ENCODE measurements at regions not wholly inside any gene's neighbourhood (a gene's known extent, or its start where the extent isn't known, plus 50 kb on each side); places are given as distances from the start of the nearest gene placed in this dataset.

DNA sequence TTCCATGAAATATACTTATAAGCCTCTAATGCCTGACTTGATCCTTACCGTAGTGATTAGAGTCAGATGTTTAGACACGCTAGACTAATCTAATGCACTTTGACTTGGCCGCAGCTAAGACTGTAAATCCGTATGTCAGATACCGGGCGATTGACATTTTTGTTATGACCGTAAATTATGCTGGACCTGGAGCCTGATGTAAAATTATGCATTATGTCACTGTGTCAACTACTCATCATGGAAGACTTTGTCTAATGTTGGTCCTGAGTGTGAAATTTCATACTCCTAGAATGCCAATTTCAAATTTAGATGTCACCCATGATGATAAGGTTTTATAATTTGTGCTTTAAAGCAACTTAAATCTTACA lies 123.6 kb upstream of the LIMCH1 start:
- Histone ChIP-seq H2AFZ (ENCODE audit: insufficient read depth, low read depth, low read length, poor library complexity, severe bottlenecking) (no peak overlapping the region), H3K4me1 (ENCODE audit: control insufficient read depth in 2 of 2, insufficient read depth in 2 of 2, low read length in 2 of 2) (no peaks in the 10 kb centered on the region), H3K4me2 (replicated peaks; ENCODE audit: low read depth, low read length, poor library complexity, severe bottlenecking) (no peak overlapping the region), H3K36me3 (replicated peaks in 1 of 2; ENCODE audit: control extremely low read depth in 1 of 2, control insufficient read depth in 1 of 2, extremely low read depth in 1 of 2, insufficient read depth in 2 of 2, low read length in 1 of 2) (no peaks in the 10 kb centered on the region), H3K9ac (ENCODE audit: low read length) (no peak overlapping the region), H3K79me2 (ENCODE audit: control insufficient read depth, insufficient read depth, low read length) (no peaks in the 10 kb centered on the region), H4K20me1 (ENCODE audit: control insufficient read depth, insufficient read depth, low read length, poor library complexity, severe bottlenecking) (no peaks in the 10 kb centered on the region), H3K4me3 (ENCODE audit: control extremely low read depth in 1 of 5, extremely low read depth in 1 of 5, insufficient read depth in 1 of 5, low read depth in 2 of 5, low read length in 4 of 5) (no peak overlapping the region), H3K27me3 (replicated peaks in 1 of 4; ENCODE audit: control extremely low read depth in 1 of 4, control insufficient read depth in 3 of 4, insufficient read depth in 4 of 4, low read length in 3 of 4) (no peaks in the 10 kb centered on the region), H3K9me3 (ENCODE audit: control extremely low read depth in 1 of 3, control insufficient read depth in 2 of 3, insufficient read depth in 1 of 3, low read length in 2 of 3) (no peaks in the 10 kb centered on the region), H3K27ac (ENCODE audit: low read length in 2 of 2) (no peak overlapping the region)
- ATAC-seq (ENCODE audit: low read depth) (no peak), DNase-seq (no peak)
- ChIA-PET CTCF (no interaction called here), POLR2A (no interaction called here)
- no peaks in the 10 kb centered on the region for H3K4me1 Mint-ChIP-seq
- peaks cover 20% of the 10 kb centered on the region for H3K27me3 Mint-ChIP-seq
- 100% methylated on average over 1 of the region's 7 CpGs for WGBS (ENCODE audit: insufficient coverage)
- intact Hi-C loops (cut with micrococcal nuclease), result no loop called here
- H3K4me3 Mint-ChIP-seq, result no peak overlapping the region
- TF ChIP-seq, protein P1, sequence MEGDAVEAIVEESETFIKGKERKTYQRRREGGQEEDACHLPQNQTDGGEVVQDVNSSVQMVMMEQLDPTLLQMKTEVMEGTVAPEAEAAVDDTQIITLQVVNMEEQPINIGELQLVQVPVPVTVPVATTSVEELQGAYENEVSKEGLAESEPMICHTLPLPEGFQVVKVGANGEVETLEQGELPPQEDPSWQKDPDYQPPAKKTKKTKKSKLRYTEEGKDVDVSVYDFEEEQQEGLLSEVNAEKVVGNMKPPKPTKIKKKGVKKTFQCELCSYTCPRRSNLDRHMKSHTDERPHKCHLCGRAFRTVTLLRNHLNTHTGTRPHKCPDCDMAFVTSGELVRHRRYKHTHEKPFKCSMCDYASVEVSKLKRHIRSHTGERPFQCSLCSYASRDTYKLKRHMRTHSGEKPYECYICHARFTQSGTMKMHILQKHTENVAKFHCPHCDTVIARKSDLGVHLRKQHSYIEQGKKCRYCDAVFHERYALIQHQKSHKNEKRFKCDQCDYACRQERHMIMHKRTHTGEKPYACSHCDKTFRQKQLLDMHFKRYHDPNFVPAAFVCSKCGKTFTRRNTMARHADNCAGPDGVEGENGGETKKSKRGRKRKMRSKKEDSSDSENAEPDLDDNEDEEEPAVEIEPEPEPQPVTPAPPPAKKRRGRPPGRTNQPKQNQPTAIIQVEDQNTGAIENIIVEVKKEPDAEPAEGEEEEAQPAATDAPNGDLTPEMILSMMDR (IDR thresholded peaks at IDR 0.05), result no peak
- no peak for TF ChIP-seq EZH2 (IDR thresholded peaks at IDR 0.05; ENCODE audit: borderline replicate concordance, insufficient read depth, low read depth, low read length, poor library complexity, severe bottlenecking)
- no peak overlapping the region for H3K27ac Mint-ChIP-seq
- no peaks in the 10 kb centered on the region for H3K9me3 Mint-ChIP-seq (ENCODE audit: insufficient read depth)

DNA sequence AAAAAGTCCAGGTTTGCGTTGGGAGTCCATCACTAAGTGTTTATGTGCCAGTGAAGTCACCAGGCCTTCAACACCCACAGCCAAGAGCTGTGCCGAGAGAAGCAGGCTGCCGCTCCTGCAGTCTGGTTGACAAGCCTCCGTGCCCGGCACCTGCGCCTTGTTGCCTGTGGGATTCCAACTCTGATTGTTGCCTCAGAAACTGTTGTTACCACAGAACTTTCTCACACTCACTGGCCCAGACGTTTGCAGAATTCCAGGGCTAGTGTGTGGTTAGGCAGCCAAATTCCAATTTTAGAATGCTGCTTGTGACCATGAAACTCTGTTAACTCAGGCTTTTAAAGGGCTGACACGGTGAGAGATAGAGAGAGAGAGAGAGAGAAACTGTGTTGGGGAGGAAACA lies 119.5 kb upstream of the LIMCH1 start:
- H3K4me2 ChIP-seq (replicated peaks; ENCODE audit: low read depth, low read length, poor library complexity, severe bottlenecking), result no peak overlapping the region
- no peak overlapping the region for H3K9ac ChIP-seq (ENCODE audit: low read length)
- ChIA-PET CTCF (no interaction called here), POLR2A (no interaction called here)
- H2AFZ ChIP-seq (ENCODE audit: insufficient read depth, low read depth, low read length, poor library complexity, severe bottlenecking), result no peak overlapping the region
- peaks cover 3% of the 10 kb centered on the region for H3K27me3 Mint-ChIP-seq
- H3K4me3 Mint-ChIP-seq, result no peak overlapping the region
- H3K4me3 ChIP-seq (ENCODE audit: control extremely low read depth in 1 of 5, extremely low read depth in 1 of 5, insufficient read depth in 1 of 5, low read depth in 2 of 5, low read length in 4 of 5), result no peak overlapping the region
- intact Hi-C loops (cut with micrococcal nuclease), result no loop called here
- ATAC-seq (ENCODE audit: low read depth), result no peak
- no peak for TF ChIP-seq EZH2 (IDR thresholded peaks at IDR 0.05; ENCODE audit: borderline replicate concordance, insufficient read depth, low read depth, low read length, poor library complexity, severe bottlenecking)
- TF ChIP-seq, protein P1 (IDR thresholded peaks at IDR 0.05), result no peak
- 100% methylated on average over 6 of the region's 8 CpGs for WGBS (ENCODE audit: insufficient coverage)
- H3K27ac Mint-ChIP-seq, result no peak overlapping the region
- H3K9me3 ChIP-seq (ENCODE audit: control extremely low read depth in 1 of 3, control insufficient read depth in 2 of 3, insufficient read depth in 1 of 3, low read length in 2 of 3), result no peaks in the 10 kb centered on the region
- H3K36me3 ChIP-seq (replicated peaks in 1 of 2; ENCODE audit: control extremely low read depth in 1 of 2, control insufficient read depth in 1 of 2, extremely low read depth in 1 of 2, insufficient read depth in 2 of 2, low read length in 1 of 2), result no peaks in the 10 kb centered on the region
- no peaks in the 10 kb centered on the region for H3K9me3 Mint-ChIP-seq (ENCODE audit: insufficient read depth)
- DNase-seq, result no peak
- no peaks in the 10 kb centered on the region for H4K20me1 ChIP-seq (ENCODE audit: control insufficient read depth, insufficient read depth, low read length, poor library complexity, severe bottlenecking)
- no peaks in the 10 kb centered on the region for H3K4me1 Mint-ChIP-seq
- no peaks in the 10 kb centered on the region for H3K27me3 ChIP-seq (replicated peaks in 1 of 4; ENCODE audit: control extremely low read depth in 1 of 4, control insufficient read depth in 3 of 4, insufficient read depth in 4 of 4, low read length in 3 of 4)
- H3K27ac ChIP-seq (ENCODE audit: low read length in 2 of 2), result no peak overlapping the region
- no peaks in the 10 kb centered on the region for H3K4me1 ChIP-seq (ENCODE audit: control insufficient read depth in 2 of 2, insufficient read depth in 2 of 2, low read length in 2 of 2)
- no peaks in the 10 kb centered on the region for H3K79me2 ChIP-seq (ENCODE audit: control insufficient read depth, insufficient read depth, low read length)

Measured in B cell (primary cell).